ENCODE measurements at regions not wholly inside any gene's neighbourhood (a gene's known extent, or its start where the extent isn't known, plus 50 kb on each side); places are given as distances from the start of the nearest gene placed in this dataset.
A peak's percentile ranks its signal among the peaks of the same experiment; 100 is the strongest.

- Mint-ChIP-seq H3K9me3 (ENCODE audit: low read depth) (no peaks in the 10 kb centered on the region), H3K27me3 (peaks cover 31% of the 10 kb centered on the region), H3K4me1 (ENCODE audit: low read depth) (peaks cover 11% of the 10 kb centered on the region), H3K27ac (no peak overlapping the region), H3K36me3 (ENCODE audit: insufficient read depth) (no peaks in the 10 kb centered on the region), H3K4me3 (ENCODE audit: low read depth) (no peak overlapping the region)
- TF ChIP-seq CTCF (IDR thresholded peaks at IDR 0.05; ENCODE audit: unreplicated experiment): no peak
- no peak for DNase-seq (ENCODE audit: low spot score, unreplicated experiment)
These were observed 192.6 kb upstream of the NECTIN1 start for GRCh38 chr11:119921571-119921970.

GRCh38 chr11:119920666-119921387 is 191.8 kb upstream of the NECTIN1 start:
- Mint-ChIP-seq H3K4me3 (ENCODE audit: low read depth) (no peak overlapping the region), H3K27ac (no peak overlapping the region), H3K4me1 (ENCODE audit: low read depth) (peaks cover 11% of the 10 kb centered on the region), H3K36me3 (ENCODE audit: insufficient read depth) (no peaks in the 10 kb centered on the region), H3K27me3 (peaks cover 31% of the 10 kb centered on the region), H3K9me3 (ENCODE audit: low read depth) (no peaks in the 10 kb centered on the region)
- no peak for TF ChIP-seq CTCF (IDR thresholded peaks at IDR 0.05; ENCODE audit: unreplicated experiment)
- DNase-seq (ENCODE audit: low spot score, unreplicated experiment): no peak

GRCh38 chr11:119919656-119920055 is 190.7 kb upstream of the NECTIN1 start:
- H3K27me3 Mint-ChIP-seq: peaks cover 26% of the 10 kb centered on the region
- H3K36me3 Mint-ChIP-seq (ENCODE audit: insufficient read depth): no peaks in the 10 kb centered on the region
- H3K9me3 Mint-ChIP-seq (ENCODE audit: low read depth): no peaks in the 10 kb centered on the region
- H3K4me1 Mint-ChIP-seq (ENCODE audit: low read depth): peaks cover 11% of the 10 kb centered on the region
- H3K27ac Mint-ChIP-seq: peak overlapping the region; percentile 1
- no peak for DNase-seq (ENCODE audit: low spot score, unreplicated experiment)
- H3K4me3 Mint-ChIP-seq (ENCODE audit: low read depth): no peak overlapping the region
- no peak for TF ChIP-seq CTCF (IDR thresholded peaks at IDR 0.05; ENCODE audit: unreplicated experiment)

- peaks cover 11% of the 10 kb centered on the region for H3K4me1 Mint-ChIP-seq (ENCODE audit: low read depth)
- no peaks in the 10 kb centered on the region for H3K36me3 Mint-ChIP-seq (ENCODE audit: insufficient read depth)
- no peaks in the 10 kb centered on the region for H3K9me3 Mint-ChIP-seq (ENCODE audit: low read depth)
- H3K27me3 Mint-ChIP-seq: peaks cover 18% of the 10 kb centered on the region
- no peak for DNase-seq (ENCODE audit: low spot score, unreplicated experiment)
- no peak overlapping the region for H3K4me3 Mint-ChIP-seq (ENCODE audit: low read depth)
- H3K27ac Mint-ChIP-seq: no peak overlapping the region
- no peak for TF ChIP-seq CTCF (IDR thresholded peaks at IDR 0.05; ENCODE audit: unreplicated experiment)
These were observed 189.3 kb upstream of the NECTIN1 start for GRCh38 chr11:119918347-119918746.

- no peak overlapping the region for H3K27ac Mint-ChIP-seq
- no peaks in the 10 kb centered on the region for H3K36me3 Mint-ChIP-seq (ENCODE audit: insufficient read depth)
- TF ChIP-seq CTCF (IDR thresholded peaks at IDR 0.05; ENCODE audit: unreplicated experiment): no peak
- H3K27me3 Mint-ChIP-seq: peaks cover 4% of the 10 kb centered on the region
- peaks cover 9% of the 10 kb centered on the region for H3K4me1 Mint-ChIP-seq (ENCODE audit: low read depth)
- no peaks in the 10 kb centered on the region for H3K9me3 Mint-ChIP-seq (ENCODE audit: low read depth)
- H3K4me3 Mint-ChIP-seq (ENCODE audit: low read depth): no peak overlapping the region
- no peak for DNase-seq (ENCODE audit: low spot score, unreplicated experiment)
These were observed 187.6 kb upstream of the NECTIN1 start for GRCh38 chr11:119916568-119916967.
